ENCODE measurements at regions not wholly inside any gene's neighbourhood (a gene's known extent, or its start where the extent isn't known, plus 50 kb on each side); places are given as distances from the start of the nearest gene placed in this dataset.

DNA sequence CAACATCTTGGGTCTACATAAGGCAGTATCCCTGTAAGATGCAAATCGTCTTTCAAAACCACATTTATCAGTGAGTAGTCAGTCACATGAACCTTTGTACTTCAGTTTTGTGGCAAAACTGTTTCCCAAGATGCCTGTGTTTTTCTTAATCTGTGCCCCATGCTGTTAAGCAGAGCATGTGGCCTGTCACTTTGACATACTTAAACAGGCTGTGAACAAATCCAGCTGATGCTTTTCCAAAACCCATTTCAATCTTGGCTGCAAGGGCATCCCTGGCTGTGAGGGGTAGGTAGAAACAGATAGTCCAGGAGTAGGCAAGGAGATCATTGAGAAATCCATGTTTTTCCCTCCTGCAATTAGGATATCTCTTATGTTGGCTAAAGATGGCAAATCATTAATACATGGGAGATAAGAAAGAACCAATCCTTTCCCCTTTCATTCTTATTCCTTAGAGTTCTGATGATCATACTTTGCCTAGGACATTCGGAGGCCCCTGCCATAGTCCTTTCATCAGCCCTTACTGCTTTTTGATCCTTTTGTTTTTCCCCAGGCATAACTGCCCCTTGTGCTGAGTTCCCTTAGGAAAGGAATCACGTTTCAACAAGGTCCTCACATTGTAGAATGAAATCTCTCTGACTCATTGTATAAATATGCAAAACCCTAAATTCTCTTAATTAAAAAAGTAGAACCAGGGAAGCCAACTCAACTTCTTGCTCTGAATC is 121.1 kb upstream of the EEA1 start:
- no peaks in the 10 kb centered on the region for H3K27me3 ChIP-seq (replicated peaks; ENCODE audit: insufficient read depth)
- DNase-seq (ENCODE audit: low spot score) (no peak), ATAC-seq (ENCODE audit: insufficient number of reproducible peaks, low FRiP score, low read depth) (no peak)
- no peak overlapping the region for H3K4me3 ChIP-seq
- no peak overlapping the region for H3K27ac ChIP-seq
- no peaks in the 10 kb centered on the region for H3K36me3 ChIP-seq
- TF ChIP-seq, protein P1, sequence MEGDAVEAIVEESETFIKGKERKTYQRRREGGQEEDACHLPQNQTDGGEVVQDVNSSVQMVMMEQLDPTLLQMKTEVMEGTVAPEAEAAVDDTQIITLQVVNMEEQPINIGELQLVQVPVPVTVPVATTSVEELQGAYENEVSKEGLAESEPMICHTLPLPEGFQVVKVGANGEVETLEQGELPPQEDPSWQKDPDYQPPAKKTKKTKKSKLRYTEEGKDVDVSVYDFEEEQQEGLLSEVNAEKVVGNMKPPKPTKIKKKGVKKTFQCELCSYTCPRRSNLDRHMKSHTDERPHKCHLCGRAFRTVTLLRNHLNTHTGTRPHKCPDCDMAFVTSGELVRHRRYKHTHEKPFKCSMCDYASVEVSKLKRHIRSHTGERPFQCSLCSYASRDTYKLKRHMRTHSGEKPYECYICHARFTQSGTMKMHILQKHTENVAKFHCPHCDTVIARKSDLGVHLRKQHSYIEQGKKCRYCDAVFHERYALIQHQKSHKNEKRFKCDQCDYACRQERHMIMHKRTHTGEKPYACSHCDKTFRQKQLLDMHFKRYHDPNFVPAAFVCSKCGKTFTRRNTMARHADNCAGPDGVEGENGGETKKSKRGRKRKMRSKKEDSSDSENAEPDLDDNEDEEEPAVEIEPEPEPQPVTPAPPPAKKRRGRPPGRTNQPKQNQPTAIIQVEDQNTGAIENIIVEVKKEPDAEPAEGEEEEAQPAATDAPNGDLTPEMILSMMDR (IDR thresholded peaks at IDR 0.05): no peak
- no peaks in the 10 kb centered on the region for H3K9me3 ChIP-seq
- H3K4me1 ChIP-seq (ENCODE audit: control insufficient read depth in 1 of 2, low read depth in 2 of 2): peaks cover 11 to 18% of the 10 kb centered on the region in 2 donors

DNA sequence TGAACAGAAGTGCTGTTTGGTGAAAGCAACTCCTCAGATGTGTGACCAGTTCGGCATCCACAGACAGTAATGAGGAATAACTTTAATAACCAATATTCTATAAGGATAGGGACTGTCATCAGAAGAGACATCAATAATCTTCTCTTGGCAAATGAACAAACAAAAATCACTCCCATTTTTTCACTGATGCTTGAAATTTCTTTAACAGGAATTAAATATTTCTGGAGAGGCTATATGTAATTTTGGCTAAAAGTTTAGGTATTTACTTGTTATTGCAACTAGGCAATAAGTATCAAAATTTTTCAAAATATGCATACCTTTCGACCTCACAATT is 121.6 kb upstream of the EEA1 start:
- DNase-seq (ENCODE audit: low spot score) (no peak), ATAC-seq (ENCODE audit: insufficient number of reproducible peaks, low FRiP score, low read depth) (no peak)
- no peak overlapping the region for H3K27ac ChIP-seq
- H3K4me3 ChIP-seq: no peak overlapping the region
- H3K36me3 ChIP-seq: no peaks in the 10 kb centered on the region
- TF ChIP-seq, protein P1 (IDR thresholded peaks at IDR 0.05): no peak
- H3K9me3 ChIP-seq: no peaks in the 10 kb centered on the region
- no peaks in the 10 kb centered on the region for H3K27me3 ChIP-seq (replicated peaks; ENCODE audit: insufficient read depth)
- peaks cover 11 to 18% of the 10 kb centered on the region in 2 donors for H3K4me1 ChIP-seq (ENCODE audit: control insufficient read depth in 1 of 2, low read depth in 2 of 2)

DNA sequence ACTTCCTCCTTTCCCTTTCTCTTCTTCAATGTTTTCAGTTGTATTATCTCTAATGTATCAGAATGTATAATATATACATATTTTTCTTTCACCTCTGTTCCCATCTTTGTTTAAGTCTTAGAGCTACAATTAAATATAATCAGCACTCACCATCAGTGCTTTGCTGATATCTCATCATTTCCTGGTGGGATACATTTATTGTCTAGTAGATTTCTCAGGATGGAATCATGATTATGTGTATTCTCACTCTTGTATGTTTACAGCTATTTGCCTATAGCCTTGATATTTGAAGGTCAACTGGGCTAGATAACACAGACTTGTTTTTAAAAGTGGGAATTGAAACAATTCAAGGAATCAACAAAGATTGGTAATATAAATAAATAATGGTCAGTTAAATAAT is 124.9 kb upstream of the EEA1 start:
- Histone ChIP-seq H3K27ac (no peak overlapping the region), H3K9me3 (no peaks in the 10 kb centered on the region), H3K36me3 (no peaks in the 10 kb centered on the region), H3K4me3 (no peak overlapping the region), H3K4me1 (ENCODE audit: control insufficient read depth in 1 of 2, low read depth in 2 of 2) (peaks cover 11 to 18% of the 10 kb centered on the region in 2 donors), H3K27me3 (replicated peaks; ENCODE audit: insufficient read depth) (no peaks in the 10 kb centered on the region)
- TF ChIP-seq, protein P1 (IDR thresholded peaks at IDR 0.05): no peak
- DNase-seq (ENCODE audit: low spot score): no peak
- no peak for ATAC-seq (ENCODE audit: insufficient number of reproducible peaks, low FRiP score, low read depth)

DNA sequence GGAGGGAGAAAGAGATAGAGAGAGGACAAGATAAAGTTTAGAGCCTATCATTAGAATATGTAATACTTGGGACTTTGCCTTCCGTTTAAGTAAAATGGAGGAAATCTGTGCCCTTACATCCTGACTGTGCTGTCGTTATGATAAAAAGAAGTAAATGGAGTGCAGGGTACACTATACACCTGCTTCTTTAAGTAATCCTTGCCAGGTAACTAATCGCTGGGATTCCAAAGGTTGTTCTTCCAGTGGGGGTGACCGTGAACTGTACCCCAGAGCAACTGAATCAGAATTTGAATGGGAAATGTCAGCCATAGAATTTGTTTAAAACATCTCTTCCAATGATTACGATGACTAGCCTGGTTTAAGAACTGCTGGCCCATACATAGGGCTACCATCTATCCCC is 126.1 kb upstream of the EEA1 start:
- Histone ChIP-seq H3K36me3 (no peaks in the 10 kb centered on the region), H3K27me3 (replicated peaks; ENCODE audit: insufficient read depth) (no peaks in the 10 kb centered on the region), H3K4me3 (no peak overlapping the region), H3K9me3 (no peaks in the 10 kb centered on the region), H3K4me1 (ENCODE audit: control insufficient read depth in 1 of 2, low read depth in 2 of 2) (peaks cover 8 to 17% of the 10 kb centered on the region in 2 donors), H3K27ac (no peak overlapping the region)
- TF ChIP-seq, protein P1 (IDR thresholded peaks at IDR 0.05): no peak
- no peak for ATAC-seq (ENCODE audit: insufficient number of reproducible peaks, low FRiP score, low read depth)
- no peak for DNase-seq (ENCODE audit: low spot score)

DNA sequence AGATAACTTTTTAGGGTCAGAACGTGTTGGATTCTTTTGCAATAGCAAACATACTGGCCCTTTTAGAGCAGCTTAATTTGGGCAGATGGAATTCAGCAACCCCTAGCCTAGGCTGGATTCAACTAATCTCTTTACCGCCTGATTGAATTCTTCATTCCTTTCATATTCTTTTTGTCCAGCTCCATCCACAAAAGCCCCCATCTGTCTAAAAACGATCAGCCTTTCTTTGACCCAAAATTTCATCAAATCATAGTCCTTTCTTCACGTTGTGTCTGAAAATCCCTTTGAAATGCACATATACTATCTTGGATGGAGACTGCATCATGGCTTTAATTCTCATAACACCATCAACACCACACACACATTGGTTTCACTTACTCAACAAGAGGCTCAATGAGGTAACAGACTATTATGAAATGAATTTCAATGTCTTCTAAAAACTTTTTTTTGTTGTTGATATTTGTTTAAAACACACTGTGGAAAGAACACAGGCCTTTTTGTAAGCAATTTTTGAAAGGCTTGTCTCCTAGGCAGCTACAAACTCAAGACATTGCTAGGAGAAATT is 128.0 kb upstream of the EEA1 start:
- Histone ChIP-seq H3K9me3 (no peaks in the 10 kb centered on the region), H3K36me3 (no peaks in the 10 kb centered on the region), H3K27ac (no peak overlapping the region), H3K4me1 (ENCODE audit: control insufficient read depth in 1 of 2, low read depth in 2 of 2) (peaks cover 6 to 26% of the 10 kb centered on the region in 2 donors), H3K4me3 (no peak overlapping the region), H3K27me3 (replicated peaks; ENCODE audit: insufficient read depth) (no peaks in the 10 kb centered on the region)
- TF ChIP-seq, protein P1 (IDR thresholded peaks at IDR 0.05): no peak
- no peak for ATAC-seq (ENCODE audit: insufficient number of reproducible peaks, low FRiP score, low read depth)
- DNase-seq (ENCODE audit: low spot score): no peak
